Heart right ventricle (tissue), 16 donors: ENCODE measurements at regions not wholly inside any gene's neighbourhood (a gene's known extent, or its start where the extent isn't known, plus 50 kb on each side); places are given as distances from the start of the nearest gene placed in this dataset.

Experiments
- ATAC-seq, 8 donors: fragments of 200-7000 bp; cut with Tn5 transposase; one replicate each; pipeline ENCODE4 v1.9.1; 2020; ENCODE audit warnings: mild to moderate bottlenecking in 8 of 8, moderate library complexity in 8 of 8, moderate number of reproducible peaks in 1 of 8
- DNase-seq, 2 donors: peaks; one replicate each; pipeline ENCODE4 v3.0.0-alpha.2; 2020
- H3K27ac ChIP-seq, 10 donors: fragments of 200-600 bp; sonication (generic) in 2 of 10; one replicate each; pipeline versions ENCODE4 v1.5.0 to v1.8.0; 2020 to 2022; ENCODE audit warnings: mild to moderate bottlenecking in 3 of 10
- H3K27me3 ChIP-seq, 7 donors: fragments of 200-600 bp; one replicate each; pipeline ENCODE4 v1.8.0; 2021 to 2022; ENCODE audit warnings: mild to moderate bottlenecking in 2 of 7
- H3K36me3 ChIP-seq, 9 donors: fragments of 200-600 bp; sonication (generic) in 1 of 9; one replicate each; pipeline versions ENCODE4 v1.5.0 to v1.8.0; 2020 to 2022; ENCODE audit warnings: mild to moderate bottlenecking in 2 of 9
- H3K4me1 ChIP-seq, 9 donors: fragments of 200-600 bp; sonication (generic) in 1 of 9; one replicate each; pipeline versions ENCODE4 v1.5.0 to v1.8.0; 2020 to 2022; ENCODE audit warnings: mild to moderate bottlenecking in 4 of 9
- H3K4me3 ChIP-seq, 10 donors: fragments of 200-600 bp; sonication (generic) in 2 of 10; one replicate each; pipeline versions ENCODE4 v1.5.0 to v1.8.0; 2020 to 2022; ENCODE audit warnings: mild to moderate bottlenecking in 7 of 10, moderate library complexity in 2 of 10
- H3K9me3 ChIP-seq, 11 donors: fragments of 200-600 bp in 10 of 11; sonication (generic) in 2 of 11; one replicate each; pipeline versions ENCODE4 v1.5.0 to v1.8.0; 2013 to 2022; ENCODE audit warnings: mild to moderate bottlenecking in 2 of 11, control low read depth in 1 of 11, moderate library complexity in 1 of 11
- CTCF ChIP-seq, 9 donors: fragments of 200-600 bp; sonication (generic) in 2 of 9; IDR thresholded peaks; one replicate each; pipeline versions ENCODE4 v1.5.0 to v1.8.0; 2021 to 2022; ENCODE audit warnings: antibody characterized with exemption in 9 of 9, mild to moderate bottlenecking in 5 of 9, moderate library complexity in 1 of 9
- WGBS, 2 donors: extraction: QIAGEN DNeasy Blood & Tissue Kit; methylation state at CpG; one replicate each; pipeline ENCODE4 v1.1.7; 2013; ENCODE audit warnings: inconsistent platforms in 1 of 2; 5-methylcytosine and 5-hydroxymethylcytosine counted together
- intact Hi-C, 10 donors: fragments of 100-400 bp; cut with DNase I; formaldehyde crosslinking; loops; one replicate each; pipeline versions ENCODE4 v1.11.1 to v1.14.2; 2022
- donor health status: Arrhythmogenic right ventricular cardiomyopathy.
- donor health status: ischemic (EF 13 %, LVEDD 7.1; RV severe dilation, severe dysfunction).
- donor health status: healthy with polysubstance abuse.
- donor health status: DM: no; HTN: yes; CAD: no.
- donor health status: DM: no; HTN: no; CAD: no.
- donor health status: ischemic (EF 25% LVEDD 6.9; RV normal size, moderate dysfunction).
- donor health status: ischemic (EF 25% LVEDD 5.7; RV mildly dilated, moderate dysfunction).
- donor health status: healthy.
- donor health status: DM: yes; HTN: yes; CAD: no.
- donor health status: Ischemic cardiomyopathy.
- donor health status: ischemic (EF 35%, LVEDD 5.7; RV mildly dilated, moderate dysfunction).
- donor health status: nonischemic (EF 11% LVEDD 7.7; RV severe dilation, severe dysfunction).
- donor health status: DM: yes; HTN: yes; CAD: no.
- donor health status: PGD.
- donor health status: ischemic (EF 29% LVEDD 5.4; RV normal size, mild dysfunction).
- donor health status: nonischemic (EF 23%, LVEDD 6.1; RV moderate dilation, normal function).

DNA sequence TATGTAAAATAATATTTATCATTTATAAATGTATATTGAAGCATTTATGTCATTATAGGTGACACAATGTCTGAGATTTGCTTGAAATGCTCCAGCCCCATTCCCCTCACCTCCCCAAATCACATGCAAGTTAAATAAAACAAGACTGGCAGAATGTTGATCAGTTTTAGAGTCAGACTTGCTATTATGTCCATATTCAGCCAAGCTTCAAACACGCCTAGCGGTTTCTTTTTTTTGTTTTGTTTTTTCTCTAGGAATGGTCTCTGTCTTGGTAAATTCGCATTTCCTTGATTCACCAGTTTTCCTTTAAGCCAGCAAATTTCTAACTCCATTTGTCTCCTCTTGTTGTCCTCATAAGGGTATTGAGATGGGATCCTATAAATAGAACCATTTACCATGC, 153.0 kb upstream of the HMHB1 start:
- DNase-seq (no peak), ATAC-seq (no peak)
- no peak overlapping the region for H3K4me3 ChIP-seq
- WGBS, 2 donors = 97 to 98% methylated on average over 3 of the region's 3 CpGs
- no peak overlapping the region for H3K27ac ChIP-seq
- H3K4me1 ChIP-seq = no peaks in the 10 kb centered on the region
- no peaks in the 10 kb centered on the region for H3K27me3 ChIP-seq
- peaks cover 0 to 3% (median 0%) of the 10 kb centered on the region in 11 donors for H3K9me3 ChIP-seq
- no peaks in the 10 kb centered on the region for H3K36me3 ChIP-seq
- intact Hi-C loops = no loop called here
- no peak for TF ChIP-seq CTCF (IDR thresholded peaks at IDR 0.05)

DNA sequence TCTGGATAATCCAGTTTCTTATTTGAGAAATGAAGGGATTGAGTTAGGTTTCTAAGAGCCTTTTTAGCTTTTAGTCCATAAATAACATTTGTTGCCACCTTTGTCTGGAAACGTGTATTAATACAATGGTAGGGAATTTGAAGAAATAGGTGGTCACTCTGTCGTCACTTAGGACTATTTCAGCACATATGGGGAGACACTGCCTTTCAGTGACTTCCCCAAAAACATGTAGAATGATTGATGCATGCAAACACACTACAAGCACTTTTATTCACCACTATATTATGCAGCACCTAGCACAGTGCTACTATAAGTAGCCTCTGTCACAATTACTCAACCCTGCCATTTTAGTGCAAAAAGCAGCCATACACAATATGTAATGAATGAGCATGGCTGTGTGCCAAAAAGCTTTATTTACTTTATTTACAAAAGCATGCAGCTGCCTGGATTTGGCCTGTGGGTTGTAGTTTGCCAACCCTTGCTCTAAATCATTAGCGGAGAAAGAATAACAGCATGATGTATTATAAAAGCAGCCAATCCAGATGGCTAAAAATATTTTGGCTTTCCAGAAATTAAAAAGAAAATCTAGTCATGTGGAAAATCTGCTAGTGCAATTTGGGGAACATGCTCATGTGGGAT, 154.2 kb upstream of the HMHB1 start:
- no peak for ATAC-seq
- no peaks in the 10 kb centered on the region for H3K27me3 ChIP-seq

DNA sequence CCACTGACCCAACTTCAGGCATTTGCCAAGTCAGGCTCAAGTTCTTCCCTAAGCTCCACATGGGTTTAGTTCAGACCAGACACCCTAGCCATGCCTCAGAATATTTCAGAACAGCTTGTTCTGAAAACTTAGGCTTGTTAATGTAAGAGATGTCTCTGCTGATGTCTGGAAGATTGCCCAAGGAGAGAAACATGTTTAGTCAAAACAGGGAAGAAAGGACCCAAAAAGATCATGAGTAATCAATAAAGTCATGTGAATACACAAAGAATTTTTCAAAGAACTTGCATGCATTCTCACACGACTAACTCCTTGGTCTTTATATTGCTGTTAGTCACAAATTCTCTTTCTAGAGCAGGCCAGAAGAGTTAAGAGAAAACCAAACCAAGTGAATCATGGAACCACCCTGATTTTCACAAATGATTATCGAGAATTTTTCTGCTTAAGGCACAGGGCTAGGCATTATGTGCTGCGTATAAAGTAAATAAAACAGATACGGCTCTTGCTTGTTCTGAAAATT, 158.1 kb upstream of the HMHB1 start:
- no peak overlapping the region for H3K4me3 ChIP-seq
- H3K36me3 ChIP-seq = no peaks in the 10 kb centered on the region
- TF ChIP-seq CTCF (IDR thresholded peaks at IDR 0.05) = no peak
- H3K4me1 ChIP-seq = peaks cover 0 to 18% (median 8%) of the 10 kb centered on the region in 9 donors
- intact Hi-C loops = no loop called here
- H3K27me3 ChIP-seq = no peaks in the 10 kb centered on the region
- peaks cover 0 to 4% (median 0%) of the 10 kb centered on the region in 11 donors for H3K9me3 ChIP-seq
- 97 to 98% methylated on average over 4 of the region's 4 CpGs for WGBS, 2 donors
- no peak for DNase-seq
- ATAC-seq = no peak
- H3K27ac ChIP-seq = no peak overlapping the region

More for the DNA sequence above, 154.2 kb upstream of the HMHB1 start:
- Histone ChIP-seq H3K9me3 (peaks cover 0 to 4% (median 0%) of the 10 kb centered on the region in 11 donors), H3K36me3 (no peaks in the 10 kb centered on the region), H3K27ac (no peak overlapping the region), H3K4me3 (no peak overlapping the region), H3K4me1 (no peaks in the 10 kb centered on the region)
- 81 to 89% methylated on average over 3 of the region's 3 CpGs for WGBS, 2 donors
- no peak for DNase-seq
- intact Hi-C loops = no loop called here
- no peak for TF ChIP-seq CTCF (IDR thresholded peaks at IDR 0.05)

GRCh38 chr5:143653256-143653655, 158.7 kb upstream of the HMHB1 start:
- 95 to 98% methylated on average over 2 of the region's 2 CpGs for WGBS, 2 donors
- DNase-seq = no peak

More at GRCh38 chr5:143653256-143653655, 158.7 kb upstream of the HMHB1 start:
- Histone ChIP-seq H3K9me3 (peaks cover 0 to 4% (median 0%) of the 10 kb centered on the region in 11 donors), H3K36me3 (no peaks in the 10 kb centered on the region), H3K4me3 (no peak overlapping the region), H3K27ac (no peak overlapping the region), H3K27me3 (no peaks in the 10 kb centered on the region), H3K4me1 (peaks cover 0 to 18% (median 8%) of the 10 kb centered on the region in 9 donors)
- TF ChIP-seq CTCF (IDR thresholded peaks at IDR 0.05) = no peak
- no peak for ATAC-seq
- intact Hi-C loops = no loop called here
